ENCODE measurements at regions not wholly inside any gene's neighbourhood (a gene's known extent, or its start where the extent isn't known, plus 50 kb on each side); places are given as distances from the start of the nearest gene placed in this dataset.

DNA sequence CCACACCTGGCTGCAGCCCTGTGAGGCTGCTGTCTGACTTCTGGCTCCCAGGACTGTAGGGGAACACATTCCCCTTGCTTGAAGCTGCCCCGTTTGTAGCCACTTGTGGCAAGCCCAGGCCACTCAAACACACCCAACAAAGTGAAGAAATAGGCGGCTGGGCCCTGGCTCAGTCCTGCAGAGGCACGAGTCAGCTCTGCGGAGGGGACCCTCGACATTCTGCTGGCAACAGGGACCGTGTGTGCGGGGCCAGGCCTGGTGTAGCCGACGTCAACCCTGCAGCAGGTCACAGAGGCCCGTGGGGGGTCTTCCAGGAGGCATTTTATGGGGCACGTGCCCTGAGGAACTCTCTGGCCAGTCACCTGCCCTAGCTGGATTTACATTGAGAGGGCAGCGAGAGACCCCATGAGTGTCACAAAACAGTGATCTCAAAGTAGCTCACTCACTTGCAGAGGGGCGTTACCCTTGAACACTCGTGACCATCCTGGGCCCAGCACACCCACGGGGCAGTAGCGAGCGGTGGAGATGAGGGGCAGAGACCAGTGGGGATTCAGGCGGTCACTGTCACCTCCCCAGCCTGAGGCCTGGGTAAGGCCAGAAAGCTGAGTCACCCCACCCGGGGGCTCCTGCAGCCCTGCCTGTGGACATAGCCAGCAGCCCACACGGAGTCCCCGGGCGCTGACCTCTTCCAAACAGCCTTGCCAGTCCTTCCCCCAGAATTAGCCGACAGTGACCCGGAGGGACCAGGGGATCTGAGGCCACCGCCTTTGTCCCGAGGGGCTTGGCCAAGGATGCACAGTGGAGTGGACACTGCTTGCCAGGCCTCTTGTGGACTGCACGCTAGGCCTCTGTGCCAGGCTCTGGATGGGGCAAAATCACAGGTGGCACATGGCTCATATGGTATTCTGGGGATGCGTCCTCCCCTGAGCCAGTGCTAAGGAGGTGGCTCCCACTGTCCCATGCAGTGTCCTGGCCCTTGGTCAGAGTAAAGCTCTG, 139.5 kb downstream of the CTTN start:
- DNase-seq, result no peak

DNA sequence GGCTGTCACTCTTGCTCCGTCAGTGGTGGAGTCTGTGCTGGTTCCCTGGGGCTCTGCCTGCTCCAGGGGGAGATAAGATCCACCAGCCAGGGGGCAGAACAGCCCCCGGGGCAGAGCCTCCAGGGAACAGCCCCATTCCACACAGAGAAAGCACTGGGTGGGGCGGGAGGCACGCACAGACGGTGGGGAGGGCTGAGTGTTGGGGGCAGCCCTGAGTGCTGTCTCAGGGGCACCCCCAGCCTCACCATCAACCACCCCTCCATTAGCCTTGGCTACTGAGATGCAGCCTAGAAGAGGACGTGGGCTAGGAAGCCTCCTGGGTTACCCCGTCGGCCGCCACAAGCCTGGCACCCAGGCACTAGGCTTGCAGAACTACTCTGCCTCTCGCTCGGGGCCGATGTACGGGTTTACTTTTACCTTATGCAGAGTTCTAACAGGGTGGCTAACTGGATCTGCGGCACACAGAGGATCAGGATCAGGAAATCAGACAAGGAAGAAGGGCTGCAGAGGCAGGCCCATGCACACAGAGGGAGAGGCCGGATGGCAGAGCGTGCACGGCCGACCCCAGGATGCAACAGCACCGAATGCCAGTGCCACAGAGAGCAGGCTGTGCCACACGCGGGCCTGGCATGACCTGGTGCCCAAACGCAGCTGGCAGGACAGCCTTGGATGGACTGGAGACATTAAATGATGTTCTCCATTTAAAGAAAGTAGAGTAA, 140.5 kb downstream of the CTTN start:
- no peak for DNase-seq

DNA sequence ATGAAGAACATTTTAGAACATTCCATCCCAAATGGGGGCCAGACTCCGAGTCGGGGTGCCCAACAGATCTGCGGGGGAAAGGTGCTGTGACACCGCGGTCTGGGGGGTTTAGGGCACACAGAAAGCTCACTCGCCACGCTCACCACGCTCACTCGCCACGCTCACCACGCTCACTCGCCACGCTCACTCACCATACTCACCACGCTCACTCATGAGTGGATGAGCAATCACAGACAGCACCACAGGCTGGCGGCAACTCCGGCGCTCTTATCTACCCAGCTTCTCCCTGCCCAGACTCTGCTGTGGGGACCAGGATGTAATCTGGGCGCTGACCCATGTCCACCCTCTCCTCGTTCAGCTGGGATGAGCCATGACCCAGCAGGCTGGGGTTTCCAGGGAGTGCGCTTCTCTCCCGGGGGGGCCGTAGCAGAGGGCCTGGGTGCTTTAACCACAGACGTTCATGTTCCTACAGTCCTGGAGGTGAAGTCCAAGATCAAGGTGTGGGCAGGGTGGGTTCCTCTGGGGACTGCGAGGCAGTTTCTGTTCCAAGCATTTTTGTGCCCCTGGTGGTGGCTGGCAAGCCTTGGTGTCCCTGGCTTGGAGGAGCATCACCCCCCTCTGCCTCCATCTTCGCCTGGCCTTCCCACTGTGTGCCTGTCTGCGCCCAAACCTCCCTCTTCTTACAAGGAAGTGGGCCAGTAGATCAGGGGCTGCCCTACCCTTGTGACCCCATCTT, 141.2 kb downstream of the CTTN start:
- no peak for DNase-seq

DNA sequence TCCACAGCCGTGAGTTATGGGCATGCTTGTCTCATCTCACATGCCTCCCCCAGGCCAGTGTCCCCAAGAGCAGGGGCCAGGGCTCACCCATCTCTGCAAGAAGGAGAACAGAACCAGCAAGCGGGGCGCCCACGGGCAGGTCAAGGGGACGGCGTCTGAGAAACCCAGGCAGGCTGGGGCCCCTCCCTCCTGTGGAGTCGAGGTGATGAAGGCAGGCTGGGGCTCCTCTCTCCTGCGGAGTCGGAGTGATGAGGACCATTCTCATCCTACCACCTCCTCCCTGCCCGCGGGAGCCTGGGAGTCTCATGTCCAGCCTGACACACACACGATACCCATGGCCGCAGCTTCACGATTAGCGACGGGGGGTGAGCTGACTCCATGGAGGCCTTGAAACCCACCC, 141.9 kb downstream of the CTTN start:
- no peak for DNase-seq

DNA sequence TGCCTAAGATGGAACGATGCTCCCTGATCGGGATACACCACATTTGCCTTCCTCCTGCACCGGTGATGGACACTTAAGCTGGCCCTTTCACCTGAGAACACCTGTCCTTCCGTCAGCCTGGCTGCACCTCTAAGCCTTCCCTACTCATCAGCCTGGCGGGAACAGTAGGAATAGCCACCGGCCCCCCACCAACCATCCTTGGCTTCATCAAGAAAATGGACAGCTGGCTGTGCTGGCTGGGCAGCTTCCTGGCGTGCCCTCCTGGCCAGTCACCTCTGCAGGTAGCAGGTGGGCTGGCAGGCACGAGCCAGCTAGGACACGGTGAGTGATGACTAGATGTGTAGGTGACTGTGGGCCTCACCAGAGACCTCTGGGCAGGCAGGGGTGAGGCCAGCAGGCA, 142.8 kb downstream of the CTTN start:
- DNase-seq, result no peak

DNA sequence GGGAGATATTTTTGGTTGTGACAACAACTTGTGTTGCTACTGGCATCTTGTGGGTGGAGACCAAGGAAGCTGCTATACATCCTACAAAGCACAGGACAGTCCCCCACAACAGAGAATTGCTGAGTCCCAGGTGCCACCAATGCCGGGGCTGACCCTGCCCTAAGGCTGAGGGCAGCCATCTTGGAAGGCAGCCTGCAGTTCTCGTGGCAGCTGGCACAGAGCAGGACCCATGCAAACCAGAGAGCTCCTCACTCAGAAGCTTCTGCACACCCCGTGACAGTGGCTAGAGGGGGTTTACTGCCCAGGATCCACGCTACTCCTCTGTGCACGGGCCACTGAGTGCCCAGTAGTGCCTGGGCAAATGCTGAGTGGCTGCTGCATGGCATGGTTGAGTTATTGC, 143.4 kb downstream of the CTTN start:
- no peak for DNase-seq

DNA sequence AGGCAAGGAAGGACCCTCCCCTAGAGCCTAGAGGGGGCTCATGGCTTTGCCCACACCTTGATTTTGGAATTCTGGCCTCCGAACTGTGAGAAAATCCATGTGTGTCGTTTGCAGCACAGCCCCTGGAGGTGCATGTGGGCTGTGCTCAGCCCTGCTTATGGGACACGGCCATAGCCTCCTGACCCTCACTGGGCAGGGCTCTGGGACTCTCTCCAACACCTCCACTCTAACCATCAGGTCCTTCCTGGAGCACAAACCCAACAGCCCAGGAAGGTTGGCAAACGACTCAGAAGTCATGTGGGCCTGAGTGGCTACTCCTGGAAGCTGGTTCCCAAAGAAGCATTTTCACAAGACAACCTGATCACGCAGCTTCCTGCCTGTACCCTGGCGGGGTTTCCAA, 144.1 kb downstream of the CTTN start:
- no peak for DNase-seq

DNA sequence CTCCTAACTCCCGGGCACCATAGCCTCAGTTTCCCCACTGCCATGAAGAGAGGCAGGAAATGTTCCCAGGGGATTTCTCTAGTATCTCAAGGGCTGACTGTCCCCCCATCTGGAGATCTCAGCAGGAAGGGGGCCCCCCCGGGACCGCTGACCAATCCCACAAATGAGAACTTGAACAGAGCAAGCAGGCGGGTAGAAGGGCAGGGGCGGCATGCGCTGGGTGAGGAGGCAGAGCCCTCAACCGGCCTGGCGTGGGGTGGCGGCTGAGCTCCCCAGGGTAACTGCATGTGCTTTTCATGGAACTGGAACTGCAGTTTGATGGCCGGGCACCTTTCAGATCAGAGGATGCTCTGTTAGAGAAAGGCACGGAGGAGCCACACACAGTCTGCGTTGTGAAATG, 144.5 kb downstream of the CTTN start:
- no peak for DNase-seq

DNA sequence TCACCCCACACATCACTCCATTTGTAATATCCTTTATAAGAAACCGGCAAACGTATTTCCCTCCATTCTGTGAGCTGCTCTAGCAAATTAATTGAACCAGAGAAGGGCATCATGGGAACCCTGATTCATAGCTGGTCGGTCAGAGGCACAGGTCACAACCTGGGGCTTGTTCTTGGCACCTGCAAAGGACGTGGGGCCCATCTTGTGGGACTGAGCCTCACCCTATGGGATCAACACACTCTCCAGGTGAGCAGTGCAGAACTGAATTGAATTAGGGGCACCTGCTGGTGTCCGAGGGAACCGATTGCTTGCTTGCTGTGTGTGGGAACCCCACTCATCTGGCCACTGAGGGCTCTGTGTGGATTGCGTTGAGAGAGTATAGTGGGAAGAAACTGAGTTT, 145.3 kb downstream of the CTTN start:
- DNase-seq, result no peak

DNA sequence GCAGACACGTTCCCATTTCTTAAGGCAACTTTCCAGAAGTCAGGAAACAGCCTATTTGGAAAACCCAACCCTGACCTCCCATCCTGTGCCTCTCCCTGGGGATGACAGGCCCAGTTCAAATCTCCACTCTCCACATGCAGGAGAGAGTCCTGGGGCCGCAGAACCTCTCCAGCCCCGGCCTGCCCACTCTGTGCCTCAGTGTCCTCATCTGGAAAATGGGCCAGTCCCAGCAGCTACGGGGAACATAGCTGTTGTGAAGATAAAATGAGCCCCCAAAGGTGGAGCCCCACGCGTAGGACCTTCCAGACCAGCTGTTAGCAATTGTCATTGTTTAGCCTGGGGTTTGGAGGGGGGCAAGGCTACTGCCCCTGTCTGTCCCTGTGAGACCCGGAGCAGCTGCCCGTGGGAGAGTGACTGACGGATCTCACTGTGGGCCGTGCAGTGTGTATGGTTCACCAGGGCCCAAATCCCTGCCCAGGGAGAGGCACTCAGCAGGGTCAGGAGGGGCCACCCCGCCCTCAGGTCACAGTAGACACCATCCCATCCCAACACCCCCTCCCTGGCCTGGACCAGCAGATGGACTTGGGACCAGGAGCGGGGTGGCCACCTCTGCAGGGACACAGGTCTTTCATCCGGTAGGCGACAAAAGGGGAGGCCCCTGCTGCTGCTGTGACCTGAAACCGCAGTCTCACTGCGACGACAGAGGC, 145.9 kb downstream of the CTTN start:
- no peak for DNase-seq

DNA sequence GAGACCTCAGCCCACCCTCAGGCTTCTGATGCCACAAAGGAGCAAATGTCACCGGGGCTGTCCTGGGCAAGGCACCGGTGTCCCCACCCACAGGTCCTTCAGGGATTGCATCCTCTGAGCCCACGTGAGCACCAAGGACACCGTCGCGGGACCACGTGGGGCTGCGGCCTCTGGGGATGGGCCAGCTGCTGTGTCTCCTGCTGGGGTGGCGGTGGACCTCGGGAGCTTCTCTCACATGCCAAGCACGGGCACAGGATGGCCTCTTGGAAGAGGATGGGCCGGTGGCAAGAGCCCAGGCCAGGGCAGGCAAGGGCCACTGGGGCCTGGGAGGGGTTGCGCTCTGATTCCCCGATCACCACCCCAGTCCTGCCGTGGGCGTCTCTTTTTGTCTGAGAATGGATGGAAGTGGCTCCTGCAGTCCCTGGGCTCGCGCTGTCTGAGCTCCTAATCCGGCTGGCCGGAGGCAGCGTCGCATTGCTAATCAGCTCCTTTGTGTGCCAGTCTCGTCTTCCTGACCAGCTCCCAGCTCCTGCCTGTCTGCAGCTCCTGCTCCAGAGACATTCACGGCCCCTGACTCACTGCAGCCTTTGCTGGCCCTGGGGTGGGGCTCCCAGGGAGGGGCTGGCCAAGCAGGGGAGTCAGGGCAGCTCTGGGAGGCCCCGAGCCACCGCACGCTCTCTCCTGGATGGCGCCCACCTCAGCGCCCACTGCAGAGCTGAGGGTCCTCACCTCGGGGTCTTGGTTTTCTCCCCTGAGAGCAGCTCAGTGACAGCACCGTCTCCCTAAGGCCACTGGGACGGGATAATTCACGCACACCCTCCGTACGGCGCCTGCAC, 146.7 kb downstream of the CTTN start:
- DNase-seq, result no peak

DNA sequence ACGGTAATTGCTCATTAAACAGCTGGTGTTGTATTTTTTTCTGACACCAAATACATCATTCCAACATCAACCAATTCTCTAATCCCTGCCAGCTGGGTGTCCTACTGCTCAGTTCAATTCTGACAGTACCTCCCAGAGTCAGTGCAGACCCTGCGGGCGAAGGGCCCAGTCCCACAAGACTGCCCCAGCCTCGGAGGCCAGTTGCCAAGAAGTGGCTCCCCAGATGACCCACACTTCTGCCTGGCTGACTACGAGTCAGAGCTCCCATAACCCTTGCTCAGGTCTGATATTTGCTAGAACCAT, 147.2 kb downstream of the CTTN start:
- no peak for DNase-seq

DNA sequence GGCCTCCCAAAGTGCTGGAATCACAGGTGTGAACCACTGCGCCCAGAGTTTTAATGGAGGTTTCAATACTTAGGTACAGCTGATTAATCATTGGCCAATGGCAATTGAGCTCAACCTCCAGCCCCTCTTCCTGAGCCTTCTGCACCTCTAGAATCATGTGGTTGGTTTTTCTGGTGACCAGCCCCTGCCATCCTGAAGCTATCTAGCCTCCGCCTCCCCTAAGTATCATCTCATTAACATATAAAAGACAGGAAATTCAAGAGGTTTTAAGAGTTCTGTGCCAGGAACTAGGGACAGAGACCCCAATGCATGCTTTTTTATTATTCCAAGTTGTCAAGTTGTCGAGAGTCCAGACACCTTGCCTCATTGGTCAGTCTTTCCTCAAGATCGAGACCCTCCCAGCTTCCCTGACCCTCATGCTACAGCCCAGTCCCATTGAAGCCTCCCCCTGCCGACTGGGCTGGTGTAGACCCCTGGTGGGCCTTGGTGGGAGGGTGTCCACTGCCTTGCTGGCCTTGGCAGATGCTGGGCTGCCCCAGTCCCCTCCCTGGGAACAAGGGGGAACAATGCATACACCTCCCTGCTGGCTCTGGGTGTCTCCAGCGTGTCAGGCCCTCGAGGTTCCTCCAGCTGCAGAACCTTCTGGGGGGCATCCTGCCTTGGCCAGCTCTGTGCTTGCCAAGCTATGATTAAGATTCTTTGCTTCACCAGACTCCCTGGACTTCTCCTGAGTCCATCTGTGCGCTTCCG, 148.0 kb downstream of the CTTN start:
- no peak for DNase-seq

DNA sequence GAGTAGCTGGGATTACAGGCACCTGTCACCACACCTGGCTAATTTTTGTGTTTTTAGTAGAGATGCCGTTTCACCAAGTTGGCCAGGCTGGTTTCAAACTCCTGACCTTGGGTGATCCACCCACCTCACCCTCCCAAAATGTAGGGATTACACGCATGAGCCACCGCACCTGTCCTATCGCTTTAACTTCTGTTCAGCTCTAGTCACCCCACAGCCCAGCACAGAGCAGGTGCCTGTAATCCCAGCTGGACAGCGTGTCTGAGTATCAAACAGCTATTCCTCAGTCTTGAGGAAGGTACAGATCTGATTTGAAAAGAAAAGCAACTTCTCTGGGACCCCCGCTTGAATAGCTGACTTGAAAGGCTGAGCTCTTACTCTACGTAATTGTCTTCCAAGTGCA, 149.1 kb downstream of the CTTN start:
- DNase-seq, result no peak

DNA sequence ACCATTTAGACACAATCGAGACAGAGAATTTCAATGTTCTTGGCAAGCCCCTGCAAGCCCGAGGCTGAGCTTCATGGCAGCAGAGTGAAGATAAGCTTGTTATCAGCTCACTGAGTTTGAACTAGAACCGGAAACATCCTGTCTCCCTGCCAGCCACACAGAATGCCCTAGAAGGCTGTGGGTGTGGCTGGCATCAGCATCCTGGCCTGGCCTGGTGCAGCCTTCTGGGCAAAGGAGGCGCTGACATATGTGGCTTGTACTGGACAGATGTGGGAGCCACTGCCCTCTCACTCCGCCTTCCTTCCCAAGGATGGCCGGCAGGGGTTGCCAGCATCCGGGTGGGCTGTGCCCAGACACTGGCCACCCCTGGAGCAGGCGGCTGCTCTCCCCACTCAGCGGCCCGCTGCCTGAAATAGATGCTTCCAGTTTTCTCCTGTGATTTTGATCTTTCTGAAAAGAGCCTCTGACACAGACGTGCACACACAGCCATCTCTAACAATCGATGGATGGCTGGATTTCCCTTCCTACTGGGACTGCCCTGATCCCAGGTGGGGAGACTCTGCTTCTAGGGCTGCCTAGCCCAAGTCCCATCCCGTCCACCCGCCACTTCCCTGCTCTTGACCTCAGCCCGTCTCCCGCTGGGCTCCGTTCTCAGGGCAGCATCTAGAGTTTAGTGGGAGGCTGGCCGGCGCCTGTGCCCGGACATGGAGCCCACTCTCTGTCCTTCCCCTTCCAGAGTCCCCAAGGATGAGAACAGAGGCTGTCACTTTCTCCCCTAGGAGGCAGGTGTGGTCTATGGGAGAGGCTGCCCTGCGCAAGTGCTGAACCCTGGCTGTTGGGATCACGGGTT, 149.7 kb downstream of the CTTN start:
- DNase-seq, result no peak

DNA sequence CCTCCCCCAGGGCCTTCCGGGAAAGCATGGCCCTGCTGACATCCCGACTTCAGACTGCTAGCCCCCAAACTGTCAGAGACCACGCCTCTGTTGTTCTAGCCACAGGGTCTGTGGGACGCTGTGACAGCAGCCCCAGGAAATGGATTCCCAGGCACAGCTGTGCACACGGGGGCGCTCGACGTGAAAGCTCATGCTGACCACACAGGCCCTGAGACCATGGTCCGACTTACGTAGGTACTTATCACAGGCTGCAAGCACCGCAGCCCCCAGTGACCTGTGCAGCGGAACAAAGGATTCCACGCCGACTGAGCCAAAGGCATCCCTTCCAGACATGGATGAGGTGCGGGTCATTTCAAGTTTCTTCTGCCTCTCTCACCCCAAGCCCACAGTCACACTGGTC, 150.6 kb downstream of the CTTN start:
- no peak for DNase-seq

DNA sequence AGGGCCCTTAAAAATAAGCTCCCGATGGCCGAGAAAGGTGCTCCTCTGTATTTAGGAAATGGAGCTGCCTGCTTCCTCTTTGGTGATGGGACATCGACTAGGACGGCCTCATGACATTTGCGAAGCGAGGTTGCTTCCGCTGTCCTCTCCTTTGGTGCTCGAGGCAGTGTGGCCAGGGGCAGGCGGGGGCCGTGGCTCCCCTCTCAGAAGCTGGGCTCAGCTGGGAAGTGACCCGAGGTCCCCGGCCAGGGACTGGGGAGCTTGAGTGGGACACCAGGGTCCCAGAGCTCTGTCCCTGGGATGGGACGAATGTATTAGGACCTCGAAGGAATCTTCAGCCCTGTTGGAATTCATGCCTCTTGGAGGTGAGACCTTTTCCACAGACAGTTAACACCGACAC, 151.1 kb downstream of the CTTN start:
- DNase-seq, result no peak

DNA sequence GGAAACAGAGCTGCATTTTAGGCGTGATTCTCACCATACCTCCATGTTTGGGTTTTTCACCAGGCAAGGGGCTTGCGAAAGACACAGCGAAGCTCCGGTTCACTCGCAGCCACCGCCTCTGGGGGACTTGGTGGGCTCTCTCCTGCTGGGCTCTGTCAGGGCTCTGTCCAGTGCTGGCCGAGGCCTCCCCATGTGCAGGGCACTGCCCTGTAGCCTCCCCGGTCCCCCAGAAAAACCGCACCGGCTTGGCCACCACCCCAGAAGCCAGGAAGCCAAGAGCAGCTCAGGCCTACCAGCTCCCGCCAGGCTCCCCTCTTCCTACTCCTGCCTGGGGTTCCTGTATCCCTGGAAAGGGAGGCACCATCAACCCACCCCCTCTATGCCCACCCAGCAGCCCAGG, 151.5 kb downstream of the CTTN start:
- no peak for DNase-seq

DNA sequence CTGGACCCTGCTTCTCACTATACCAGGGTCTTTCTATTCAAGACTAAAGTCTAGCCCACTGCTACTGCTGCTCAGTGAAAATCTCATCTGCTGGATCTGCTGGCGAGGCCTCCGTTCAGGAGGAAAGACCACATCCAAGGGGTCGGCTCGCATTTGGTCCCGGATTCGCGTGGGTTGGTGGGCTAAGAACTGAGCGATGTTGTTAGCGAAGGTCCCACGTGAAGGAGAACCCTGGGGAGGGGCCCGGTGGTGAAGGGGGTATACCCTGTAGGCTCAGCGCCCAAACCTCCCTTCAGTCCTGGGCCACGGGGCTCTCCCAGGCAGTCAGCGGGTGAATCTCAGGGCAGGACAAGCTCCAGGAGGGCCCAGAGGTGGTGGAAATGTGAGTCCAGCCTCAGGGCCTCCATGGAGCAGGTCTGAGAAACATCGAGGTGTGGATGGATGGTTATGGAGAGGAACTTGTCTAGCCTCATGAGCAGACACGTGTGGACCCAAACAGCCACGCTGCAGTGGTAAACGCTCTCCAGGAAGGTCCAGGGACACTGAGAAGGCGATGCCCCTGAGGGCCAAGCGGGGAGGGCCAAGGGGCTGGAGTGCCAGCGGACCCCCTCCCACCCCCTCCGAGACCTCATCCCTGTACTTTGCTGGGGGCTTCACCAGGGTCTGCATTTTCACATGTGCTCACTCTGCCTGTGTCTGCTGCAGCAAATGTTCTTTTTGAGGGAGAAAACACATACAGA, 152.3 kb downstream of the CTTN start:
- DNase-seq, result no peak

All from NCI-H1048 (cell line).